ENCODE measurements at regions not wholly inside any gene's neighbourhood (a gene's known extent, or its start where the extent isn't known, plus 50 kb on each side); places are given as distances from the start of the nearest gene placed in this dataset.

DNA sequence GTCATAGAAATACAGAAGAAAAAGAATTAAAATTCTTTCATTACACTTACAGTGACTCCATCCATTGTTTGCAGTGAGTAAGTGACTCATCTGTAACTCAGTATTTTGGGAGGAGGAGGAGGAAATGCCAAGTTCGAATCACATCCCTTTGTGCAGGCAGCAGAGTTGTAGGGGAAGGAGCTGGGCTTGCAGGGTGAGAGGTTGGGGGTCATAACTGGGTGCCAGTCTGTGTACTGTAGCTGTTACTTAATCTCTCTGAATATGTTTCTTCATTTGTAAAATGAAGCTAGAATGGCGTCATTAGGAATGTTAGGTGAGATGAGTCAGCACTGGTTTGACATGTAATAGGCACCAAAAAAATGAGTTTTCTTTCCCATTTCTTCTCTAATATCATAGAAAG, 235.7 kb upstream of the ADAMTSL1 start:
- 64 to 76% (median 66%) methylated on average over 2 of the region's 2 CpGs for WGBS, 4 donors

DNA sequence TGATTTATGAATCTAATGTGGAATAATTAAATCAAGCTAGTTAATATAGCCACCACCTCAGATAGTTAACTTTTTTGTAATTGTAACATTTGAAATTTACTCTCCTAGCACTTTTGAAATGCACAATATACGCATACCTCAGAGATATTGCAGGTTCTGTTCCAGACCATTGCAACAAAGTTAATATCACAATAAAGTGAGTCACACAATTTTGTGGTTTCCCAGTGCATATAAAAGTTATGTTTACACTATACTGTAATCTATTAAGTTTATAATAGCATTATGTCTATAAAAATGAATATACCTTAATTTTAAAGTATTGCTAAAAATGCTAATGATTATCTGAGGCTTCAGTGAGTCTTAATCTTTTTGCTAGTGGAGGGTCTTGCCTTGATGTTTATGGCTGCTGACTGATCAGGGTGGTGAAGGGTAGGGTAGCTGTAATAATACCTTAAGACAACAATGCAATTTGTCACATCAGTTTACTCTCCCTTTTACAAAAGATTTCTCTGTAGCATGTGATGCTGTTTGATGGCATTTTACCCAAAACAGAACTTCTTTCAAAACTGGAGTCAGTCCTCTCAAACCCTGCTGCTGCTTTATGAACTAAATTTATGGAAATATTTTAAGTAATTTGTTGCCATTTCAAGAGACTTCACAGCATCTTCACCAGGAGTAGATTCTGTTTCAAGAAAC, 235.1 kb upstream of the ADAMTSL1 start:
- Histone ChIP-seq H3K27me3 (no peaks in the 10 kb centered on the region), H3K4me1 (peaks cover 0 to 14% (median 5%) of the 10 kb centered on the region in 12 donors), H3K27ac (no peak overlapping the region), H3K36me3 (no peaks in the 10 kb centered on the region), H3K9me3 (peaks cover 0 to 14% (median 0%) of the 10 kb centered on the region in 12 donors), H3K4me3 (no peak overlapping the region)
- TF ChIP-seq CTCF (IDR thresholded peaks at IDR 0.05) (no peak), POLR2A (IDR thresholded peaks at IDR 0.05) (no peak)
- intact Hi-C loops (cut with DNase I), result no loop called here
- no peak for ATAC-seq
- DNase-seq, result no peak
- 88 to 99% (median 94%) methylated on average over 1 of the region's 1 CpG for WGBS, 4 donors

More for the DNA sequence above, 235.7 kb upstream of the ADAMTSL1 start:
- Histone ChIP-seq H3K4me1 (peaks cover 0 to 14% (median 5%) of the 10 kb centered on the region in 12 donors), H3K4me3 (no peak overlapping the region), H3K36me3 (no peaks in the 10 kb centered on the region), H3K27ac (no peak overlapping the region), H3K27me3 (no peaks in the 10 kb centered on the region), H3K9me3 (peaks cover 0 to 14% (median 0%) of the 10 kb centered on the region in 12 donors)
- TF ChIP-seq CTCF (IDR thresholded peaks at IDR 0.05) (no peak), POLR2A (IDR thresholded peaks at IDR 0.05) (no peak)
- intact Hi-C loops (cut with DNase I), result no loop called here
- DNase-seq, result no peak
- peak in 1 of 4 donors; percentile 39 for ATAC-seq

GRCh38 chr9:18240213-18240612, 233.7 kb upstream of the ADAMTSL1 start:
- intact Hi-C loops (cut with DNase I), result no loop called here
- 27 to 37% (median 32%) methylated on average over 2 of the region's 2 CpGs for WGBS, 4 donors

DNA sequence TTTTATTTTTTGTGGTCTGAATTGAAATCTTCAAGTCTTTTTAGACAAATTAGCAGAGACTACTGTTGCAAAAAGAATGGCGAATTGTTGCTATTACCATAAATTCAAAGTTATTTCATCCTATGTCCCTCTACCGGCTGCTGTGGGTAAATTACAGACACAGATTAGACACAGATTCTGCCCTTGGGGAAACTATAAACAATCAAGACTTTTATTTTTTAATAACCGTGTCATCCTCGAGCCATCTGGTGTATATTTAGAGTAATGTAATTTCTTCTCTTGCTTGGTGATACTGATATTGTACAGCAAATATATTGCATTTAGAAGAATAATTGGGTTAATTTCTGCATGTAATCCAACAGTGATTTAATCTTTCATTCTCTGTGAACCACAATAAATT, 228.0 kb upstream of the ADAMTSL1 start:
- intact Hi-C loops (cut with DNase I), result no loop called here

More at GRCh38 chr9:18240213-18240612, 233.7 kb upstream of the ADAMTSL1 start:
- DNase-seq, result no peak
- H3K9me3 ChIP-seq, result peaks cover 0 to 14% (median 0%) of the 10 kb centered on the region in 12 donors
- peaks cover 0 to 14% (median 5%) of the 10 kb centered on the region in 12 donors for H3K4me1 ChIP-seq
- peak in 2 of 4 donors; percentile 31 to 53 for ATAC-seq
- no peaks in the 10 kb centered on the region for H3K36me3 ChIP-seq
- H3K27ac ChIP-seq, result no peak overlapping the region
- H3K4me3 ChIP-seq, result no peak overlapping the region
- TF ChIP-seq CTCF (IDR thresholded peaks at IDR 0.05), result no peak
- TF ChIP-seq POLR2A (IDR thresholded peaks at IDR 0.05), result no peak
- H3K27me3 ChIP-seq, result no peaks in the 10 kb centered on the region

More for the DNA sequence above, 228.0 kb upstream of the ADAMTSL1 start:
- H3K4me1 ChIP-seq, result no peaks in the 10 kb centered on the region
- H3K27me3 ChIP-seq, result no peaks in the 10 kb centered on the region
- TF ChIP-seq POLR2A (IDR thresholded peaks at IDR 0.05), result no peak
- no peak for TF ChIP-seq CTCF (IDR thresholded peaks at IDR 0.05)
- peaks cover 0 to 14% (median 0%) of the 10 kb centered on the region in 12 donors for H3K9me3 ChIP-seq
- no peak overlapping the region for H3K27ac ChIP-seq
- H3K36me3 ChIP-seq, result no peaks in the 10 kb centered on the region
- WGBS, 4 donors, result 79 to 88% (median 81%) methylated on average over 4 of the region's 4 CpGs
- DNase-seq (no peak), ATAC-seq (no peak)
- no peak overlapping the region for H3K4me3 ChIP-seq

Measured in heart left ventricle (tissue), 16 donors.